ENCODE measurements at regions not wholly inside any gene's neighbourhood (a gene's known extent, or its start where the extent isn't known, plus 50 kb on each side); places are given as distances from the start of the nearest gene placed in this dataset.
"Not testable (repeated sequence)": the region's sequence is repeated elsewhere in the genome, so short reads cannot be mapped to it uniquely, and the experiment has no call there.

DNA sequence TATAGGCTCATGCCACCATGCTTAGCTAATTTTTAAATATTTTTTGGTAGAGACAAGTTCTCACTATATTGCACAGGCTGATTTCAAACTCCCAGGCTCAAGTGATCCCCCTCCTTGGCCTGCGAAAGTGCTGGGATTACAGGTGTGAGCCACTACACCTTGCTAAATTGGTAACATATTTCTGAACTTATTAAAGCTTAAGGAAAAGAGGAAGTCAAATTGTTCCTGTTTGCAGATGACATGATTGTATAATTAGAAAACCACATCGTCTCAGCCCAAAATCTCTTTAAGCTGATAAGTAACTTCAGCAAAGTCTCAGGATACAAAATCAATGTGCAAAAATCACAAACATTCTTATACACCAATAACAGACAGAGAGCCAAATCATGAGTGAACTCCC, 248.3 kb upstream of the KITLG start:
- not testable (repeated sequence) for DNase-seq (ENCODE audit: low spot score)

DNA sequence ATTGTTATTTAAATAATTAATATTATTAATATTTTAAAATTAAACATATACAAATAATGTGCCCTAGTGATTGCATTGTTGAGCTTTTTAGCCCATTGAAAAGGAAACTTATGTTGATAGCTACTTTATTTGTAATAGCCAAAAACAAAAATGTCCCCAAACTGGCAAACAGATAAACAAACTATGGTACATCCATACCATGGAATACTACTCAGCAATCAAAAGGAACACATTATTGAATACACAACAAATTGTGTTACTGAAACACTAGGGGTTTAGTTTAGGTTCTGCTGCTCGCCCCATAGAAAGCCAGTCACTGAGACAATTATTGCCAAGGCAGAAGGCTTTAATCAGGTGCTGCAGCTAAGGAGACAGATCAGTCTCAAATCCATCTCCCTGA, 239.7 kb upstream of the KITLG start:
- no peak for DNase-seq (ENCODE audit: low spot score)

DNA sequence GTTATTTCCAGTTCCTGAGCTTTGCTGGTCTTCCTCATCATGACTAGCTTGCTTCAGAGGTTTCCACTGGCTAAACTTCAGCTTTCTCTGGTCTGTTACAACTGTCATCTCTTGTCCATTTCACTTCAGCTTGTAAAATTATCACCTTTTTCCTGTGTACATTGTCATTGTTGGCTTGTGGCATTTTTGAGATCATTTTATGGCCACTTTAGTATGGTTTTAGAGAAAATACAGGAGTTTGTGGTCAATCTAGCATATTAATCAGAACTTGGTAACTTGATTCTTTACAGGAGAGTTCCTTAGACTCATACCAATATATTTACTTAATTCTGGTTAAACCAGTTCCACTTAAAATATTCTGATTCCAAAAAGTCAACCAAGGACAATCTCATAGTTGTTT, 235.9 kb upstream of the KITLG start:
- no peak for DNase-seq (ENCODE audit: low spot score)

DNA sequence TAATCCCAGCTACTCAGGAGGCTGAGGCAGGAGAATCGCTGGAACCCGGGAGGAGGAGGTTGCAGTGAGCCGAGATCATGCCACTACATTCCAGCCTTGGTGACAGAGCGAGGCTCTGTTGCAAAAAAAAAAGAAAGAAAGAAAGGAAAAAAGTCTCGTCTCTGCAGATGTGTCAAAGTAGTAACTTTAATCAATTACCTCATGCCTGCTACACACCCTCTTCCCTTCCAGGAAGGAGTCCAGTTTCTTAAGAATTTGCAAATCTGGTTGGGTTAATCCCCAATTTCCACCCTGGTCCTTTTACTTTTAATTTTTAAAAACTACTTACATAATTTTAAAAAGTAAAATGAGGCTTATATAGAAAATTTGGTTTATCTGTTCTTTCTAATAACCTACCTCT, 234.5 kb upstream of the KITLG start:
- no peak for DNase-seq (ENCODE audit: low spot score)

DNA sequence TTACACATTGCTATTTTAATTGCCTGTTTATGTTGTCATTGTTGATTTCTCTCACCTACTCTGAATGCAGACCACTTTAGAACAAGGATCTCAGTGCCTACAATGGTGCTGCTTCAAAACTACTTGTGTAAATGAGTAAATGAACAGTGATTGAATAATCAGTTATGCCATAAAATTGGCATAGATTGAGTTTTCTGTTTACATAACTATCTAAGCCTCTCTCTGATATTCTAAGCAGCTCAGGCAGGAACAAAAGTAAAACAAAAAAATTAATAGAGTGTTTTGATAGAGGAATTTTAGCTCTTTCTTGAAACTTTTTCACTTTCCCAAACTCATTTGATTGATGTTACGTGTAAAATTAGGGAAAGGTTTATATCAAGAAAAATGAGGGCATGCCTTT, 232.3 kb upstream of the KITLG start:
- no peak for DNase-seq (ENCODE audit: low spot score)

DNA sequence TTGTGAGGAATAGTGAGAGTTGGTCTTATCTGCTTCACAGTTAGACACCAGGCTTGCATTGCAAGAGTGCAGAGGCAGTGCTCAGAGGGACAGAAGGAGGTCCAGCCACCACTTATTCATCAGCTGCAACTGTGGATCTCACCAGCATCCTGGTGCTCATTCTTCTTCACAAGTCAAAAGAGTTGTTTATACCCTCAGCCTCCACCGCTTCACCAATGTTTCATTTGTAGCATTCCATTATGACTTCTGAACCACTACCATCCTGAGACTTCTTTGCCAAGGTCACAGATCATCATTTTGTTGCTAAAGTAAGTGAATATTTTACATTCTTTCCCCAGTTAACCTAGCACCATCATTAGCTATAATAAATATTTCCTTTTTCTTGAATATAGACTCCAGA, 230.5 kb upstream of the KITLG start:
- peak; percentile 14 for DNase-seq (ENCODE audit: low spot score)

DNA sequence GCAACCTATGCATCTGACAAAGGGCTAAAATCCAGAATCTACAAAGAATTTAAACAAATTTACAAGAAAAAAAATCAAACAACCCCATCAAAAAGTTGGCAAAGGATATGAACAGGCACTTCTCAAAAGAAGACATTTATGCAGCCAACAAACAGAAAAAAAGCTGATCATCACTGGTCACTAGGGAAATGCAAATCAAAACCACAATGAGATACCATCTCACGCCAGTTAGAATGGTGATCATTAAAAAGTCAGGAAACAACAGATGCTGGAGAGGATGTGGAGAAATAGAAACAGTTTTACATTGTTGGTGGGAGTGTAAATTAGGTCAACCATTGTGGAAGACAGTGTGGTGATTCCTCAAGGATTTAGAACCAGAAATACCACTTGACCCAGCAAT, 229.6 kb upstream of the KITLG start:
- not testable (repeated sequence) for DNase-seq (ENCODE audit: low spot score)

DNA sequence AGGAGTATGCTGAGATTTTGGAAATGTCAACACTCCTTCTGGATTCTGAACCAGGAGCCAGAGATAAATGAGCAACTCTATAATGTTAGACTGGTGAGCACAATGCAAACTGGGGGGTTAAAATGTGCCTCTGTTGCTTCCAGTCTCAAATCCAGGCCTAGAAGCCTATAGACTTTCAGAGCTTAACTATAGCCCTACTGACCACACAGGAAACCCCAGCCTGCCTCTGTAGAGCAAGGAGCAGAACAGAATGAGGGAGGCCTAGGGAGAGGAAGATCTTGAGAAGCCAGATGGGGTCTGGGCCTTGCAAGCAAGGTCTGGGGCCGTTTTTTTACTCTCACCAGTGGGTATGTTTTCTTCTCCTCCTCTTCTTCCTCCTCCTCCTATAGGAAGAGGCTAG, 225.4 kb upstream of the KITLG start:
- peak; percentile 15 for DNase-seq (ENCODE audit: low spot score)

DNA sequence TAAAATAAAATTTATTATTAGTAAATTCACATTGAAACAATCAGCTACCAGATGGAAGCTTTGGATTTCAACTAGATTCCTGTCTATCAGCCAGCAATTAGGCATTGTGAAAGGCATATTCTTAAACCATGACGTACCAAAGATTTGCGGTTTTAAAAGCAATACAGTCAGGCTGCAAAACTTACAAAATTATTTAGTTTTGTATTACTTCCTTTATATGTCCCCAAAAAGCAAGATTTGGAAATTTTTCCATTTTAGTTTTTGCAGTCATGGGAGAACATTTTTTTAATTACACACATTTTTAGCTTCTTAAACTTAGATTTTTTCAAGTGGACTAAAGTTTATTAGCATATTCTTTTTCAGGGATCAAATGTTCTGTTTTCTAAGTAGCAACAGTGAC, 225.0 kb upstream of the KITLG start:
- DNase-seq (ENCODE audit: low spot score): peak; percentile 29

DNA sequence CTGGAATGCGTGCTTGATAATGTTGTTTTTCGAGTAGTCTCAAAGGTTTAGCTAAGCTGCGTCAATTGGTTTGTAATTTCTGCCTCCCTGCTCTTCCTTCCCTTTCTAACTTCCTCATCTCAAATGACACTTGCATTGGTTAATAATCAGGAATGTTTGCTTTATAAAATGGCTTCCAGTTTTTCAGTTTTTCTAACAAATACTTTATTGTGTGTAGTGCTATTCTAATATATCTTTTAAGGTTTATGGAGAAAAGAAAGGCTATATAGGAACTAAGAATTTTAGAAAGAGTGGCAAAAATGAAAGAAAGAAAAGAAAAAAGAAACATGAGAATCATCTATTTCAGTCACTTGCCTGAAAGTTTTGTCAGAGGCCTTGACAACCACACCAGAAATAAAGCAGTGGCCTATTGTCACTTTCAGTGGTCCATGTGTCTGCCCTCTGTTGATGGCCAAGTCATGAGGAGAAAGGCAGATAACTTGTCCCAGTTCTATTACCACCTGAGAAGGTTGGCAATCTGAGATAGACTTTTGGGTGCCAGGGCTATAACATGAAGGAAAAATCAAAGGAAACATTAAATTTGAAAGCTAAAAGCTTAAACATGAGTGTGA, 221.9 kb upstream of the KITLG start:
- no peak for DNase-seq (ENCODE audit: low spot score)

DNA sequence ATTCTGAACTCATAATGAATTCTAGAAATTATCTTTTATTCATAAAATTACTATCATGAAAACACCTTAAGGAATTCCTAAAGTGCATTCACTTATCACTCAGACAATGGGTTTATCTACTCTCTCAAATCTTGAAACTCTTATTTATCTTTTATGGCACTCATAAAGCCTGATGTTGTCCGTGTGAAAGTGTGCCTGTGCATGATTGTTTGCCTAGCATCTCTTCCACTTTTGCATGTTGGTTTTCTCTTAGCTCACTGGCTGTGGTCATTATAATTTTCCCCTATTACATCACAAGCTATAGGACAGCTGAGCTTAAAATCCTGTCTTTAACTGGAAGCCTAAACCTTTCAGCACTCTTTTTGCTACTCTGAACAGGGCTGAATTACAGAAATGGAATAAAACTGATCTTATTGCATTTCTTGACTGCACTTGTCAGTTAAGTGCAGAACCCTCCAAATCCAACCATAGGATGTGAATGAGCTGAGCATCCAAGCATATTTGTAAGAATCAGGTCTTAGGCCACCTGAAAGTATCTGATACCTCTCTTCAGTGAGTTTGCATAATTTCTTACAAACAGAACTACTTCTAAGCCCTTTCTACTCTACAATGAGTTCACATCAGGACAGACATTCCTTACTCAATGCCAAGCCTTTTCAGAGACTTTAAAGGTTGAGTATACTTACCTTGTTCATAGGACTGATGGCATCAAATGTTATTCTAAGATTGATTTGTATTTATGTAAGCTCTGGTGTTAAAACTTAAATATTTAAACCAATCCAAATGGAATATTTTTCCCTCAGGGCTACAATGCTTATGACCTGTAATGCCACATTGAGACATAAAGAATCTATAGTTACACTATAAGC, 221.2 kb upstream of the KITLG start:
- DNase-seq (ENCODE audit: low spot score): no peak

DNA sequence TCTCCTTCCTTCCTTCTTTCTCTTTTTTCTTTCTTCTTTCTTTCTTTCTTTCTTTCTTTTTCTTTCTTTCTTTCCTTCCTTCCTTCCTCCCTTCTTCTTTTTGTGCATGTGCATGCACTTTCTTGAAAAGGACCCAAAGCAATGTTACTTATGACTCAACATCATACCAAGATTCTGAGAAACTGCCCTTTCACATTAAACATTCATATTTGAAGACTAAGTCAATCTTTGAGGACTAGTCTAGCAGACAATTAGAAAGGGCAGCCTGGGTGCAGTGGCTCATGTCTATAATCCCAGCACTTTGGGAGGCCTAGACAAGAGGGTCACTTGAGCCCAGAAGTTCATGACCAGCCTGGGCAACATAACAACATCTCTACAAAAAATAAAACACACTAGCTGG, 212.8 kb upstream of the KITLG start:
- DNase-seq (ENCODE audit: low spot score): peak; percentile 24

DNA sequence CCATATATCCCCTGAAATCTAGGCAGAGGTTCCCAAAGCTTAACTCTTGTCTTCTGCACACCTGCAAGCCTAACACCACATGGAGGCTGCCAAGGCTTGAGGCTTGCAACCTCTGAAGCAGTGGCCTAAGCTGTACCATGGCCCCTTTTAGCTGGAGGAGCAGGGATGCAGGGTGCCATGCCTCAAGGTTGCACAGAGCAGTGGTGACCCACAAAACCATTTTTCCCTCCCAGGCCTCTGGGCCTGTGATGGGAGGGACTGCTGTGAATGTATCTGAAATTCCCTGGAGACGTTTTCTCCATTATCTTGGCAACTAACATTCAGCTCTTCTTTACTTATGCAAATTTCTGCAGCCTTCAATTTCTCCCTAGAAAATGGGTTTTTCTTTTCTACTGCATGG, 210.0 kb upstream of the KITLG start:
- no peak for DNase-seq (ENCODE audit: low spot score)

DNA sequence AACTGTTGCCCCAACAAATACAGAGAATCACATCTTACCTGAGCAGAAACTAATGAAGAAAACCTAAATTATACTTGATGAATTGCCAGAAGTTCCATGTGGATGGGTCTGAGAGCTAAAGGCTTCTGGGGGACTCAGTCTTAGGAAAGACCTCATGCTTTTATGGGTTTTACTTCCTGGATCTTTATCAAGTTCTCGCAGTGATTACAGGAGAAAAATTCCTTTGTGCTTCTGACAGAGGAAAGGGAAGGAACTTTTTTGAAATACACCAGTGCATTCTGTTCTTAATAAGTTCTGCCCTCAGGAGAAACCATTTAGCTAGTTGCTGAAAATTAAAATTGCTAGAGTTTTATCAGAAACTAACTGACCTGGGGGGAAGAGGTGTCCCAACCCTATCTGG, 203.9 kb upstream of the KITLG start:
- no peak for DNase-seq (ENCODE audit: low spot score)

DNA sequence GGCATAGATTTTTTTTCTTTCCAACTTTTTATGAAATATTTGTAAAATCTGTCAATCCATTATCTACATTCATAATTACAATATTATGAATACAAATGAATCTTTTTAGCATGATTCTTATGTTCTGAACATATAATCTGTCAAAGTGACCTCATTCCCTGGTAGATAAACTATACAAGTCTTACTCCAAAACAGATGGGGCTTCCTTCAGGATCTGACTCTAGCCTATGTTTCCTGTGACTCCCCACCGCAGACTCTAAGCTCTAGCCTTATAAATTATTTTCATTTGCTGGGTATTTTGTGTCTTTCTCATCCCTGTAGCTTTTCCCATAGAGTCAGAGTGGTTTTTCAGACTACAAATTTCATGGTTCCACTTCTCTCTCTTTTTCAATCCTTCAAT, 202.1 kb upstream of the KITLG start:
- DNase-seq (ENCODE audit: low spot score): no peak

DNA sequence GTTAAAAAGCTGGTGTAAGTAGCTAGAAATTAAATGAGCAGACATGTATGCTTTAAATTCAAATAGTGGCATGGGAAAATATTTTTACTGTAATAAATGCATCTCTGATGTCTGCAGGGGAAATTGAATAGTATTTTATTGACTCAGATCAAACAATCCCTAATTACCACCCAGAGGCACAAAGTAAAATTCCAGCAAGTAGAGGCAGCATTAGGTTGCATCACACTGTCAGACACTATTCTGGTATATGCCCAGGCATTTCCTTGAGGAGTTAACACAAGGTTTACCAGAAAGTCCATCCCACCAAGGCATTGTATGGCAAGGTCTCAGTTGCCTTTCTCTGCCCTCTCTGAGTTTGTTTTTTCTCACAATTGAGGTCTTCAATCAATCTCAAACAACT, 201.6 kb upstream of the KITLG start:
- no peak for DNase-seq (ENCODE audit: low spot score)

DNA sequence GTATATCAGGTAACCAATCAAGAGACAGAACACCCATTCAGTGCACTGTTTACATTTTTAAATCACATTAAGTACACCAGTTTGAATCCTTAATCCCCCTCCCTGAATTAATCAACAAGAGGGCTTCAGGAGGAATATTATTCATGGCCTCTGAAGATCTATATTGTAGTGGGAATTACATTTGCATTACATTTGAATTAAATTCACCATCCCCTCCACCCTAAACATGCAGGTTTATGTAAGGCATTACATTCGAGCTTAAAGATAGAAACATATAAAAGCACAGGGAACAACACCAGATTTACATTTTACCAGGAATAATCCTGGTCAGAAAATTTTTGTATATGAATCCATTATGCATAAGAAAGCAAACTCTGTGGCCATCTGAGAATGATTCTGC, 197.8 kb upstream of the KITLG start:
- DNase-seq (ENCODE audit: low spot score): no peak

DNA sequence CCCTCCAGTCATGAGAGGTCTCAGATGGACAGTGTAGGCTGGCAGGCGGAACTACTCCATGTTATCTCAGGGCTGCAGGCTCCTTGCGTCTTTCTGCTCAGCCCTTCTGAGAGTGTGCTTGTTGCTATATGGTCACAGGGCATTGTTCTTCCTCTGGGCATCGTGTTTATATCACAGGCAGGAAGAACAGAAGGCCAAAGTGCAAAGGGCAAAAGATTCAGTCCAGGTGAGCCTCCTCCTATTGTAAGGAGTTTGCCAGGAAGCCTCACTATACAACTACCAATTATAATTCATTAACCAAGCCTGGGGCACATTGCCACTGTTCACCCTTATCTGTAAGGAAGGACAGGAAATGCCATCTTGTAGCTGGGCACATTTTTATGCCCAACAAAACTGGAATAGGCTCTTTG, 195.5 kb upstream of the KITLG start:
- DNase-seq (ENCODE audit: low spot score): no peak

DNA sequence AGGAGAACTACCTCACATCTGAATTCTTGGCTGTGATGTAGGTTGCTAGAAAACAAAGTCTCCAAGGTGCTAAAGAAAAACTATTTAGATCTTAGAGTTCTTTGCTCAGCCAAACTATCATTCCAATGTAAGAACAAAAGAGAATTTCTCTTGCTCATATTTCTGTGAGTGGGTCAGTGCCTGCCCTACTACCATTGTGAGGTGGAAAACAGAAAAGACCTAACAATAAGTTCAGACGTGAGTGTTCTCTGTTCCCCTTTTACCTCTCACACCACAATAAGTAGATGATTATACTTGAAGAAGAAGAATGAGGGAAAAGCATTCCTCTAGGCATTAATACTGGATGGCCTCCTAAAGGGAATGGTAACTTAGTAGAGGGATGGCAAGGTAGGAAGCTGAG, 187.4 kb upstream of the KITLG start:
- DNase-seq (ENCODE audit: low spot score): no peak

DNA sequence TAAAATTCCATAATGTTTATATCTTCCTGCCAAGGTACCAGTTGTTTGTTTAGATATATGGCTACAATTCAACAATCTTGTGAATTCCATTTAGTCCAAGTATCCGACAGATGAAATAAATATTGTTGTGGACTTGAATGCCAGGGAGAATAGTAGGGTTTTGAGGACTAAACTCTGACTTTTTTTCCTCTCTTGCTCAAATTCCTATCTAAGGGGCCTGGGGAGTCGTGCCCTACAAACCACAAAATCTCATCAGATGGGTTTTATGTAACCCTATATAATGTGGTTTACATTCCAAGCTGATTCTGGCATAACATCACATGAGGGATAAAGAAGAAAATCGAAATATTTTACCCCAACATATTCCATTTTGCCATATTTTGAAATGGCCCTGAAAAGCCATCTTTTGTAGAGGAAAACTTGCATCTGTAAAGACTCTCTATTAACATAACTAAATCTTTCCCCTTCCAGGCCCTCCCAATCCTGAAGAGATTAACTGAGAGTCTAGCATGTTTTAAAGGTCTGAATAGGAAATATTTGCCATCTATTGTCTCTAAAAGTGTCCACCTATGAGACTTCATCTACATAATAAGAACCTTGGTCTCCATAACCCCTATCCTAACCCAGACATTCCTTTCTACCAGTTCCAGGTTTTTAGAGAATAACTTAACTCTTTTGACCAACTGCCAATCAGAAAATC, 184.7 kb upstream of the KITLG start:
- DNase-seq (ENCODE audit: low spot score): no peak

DNA sequence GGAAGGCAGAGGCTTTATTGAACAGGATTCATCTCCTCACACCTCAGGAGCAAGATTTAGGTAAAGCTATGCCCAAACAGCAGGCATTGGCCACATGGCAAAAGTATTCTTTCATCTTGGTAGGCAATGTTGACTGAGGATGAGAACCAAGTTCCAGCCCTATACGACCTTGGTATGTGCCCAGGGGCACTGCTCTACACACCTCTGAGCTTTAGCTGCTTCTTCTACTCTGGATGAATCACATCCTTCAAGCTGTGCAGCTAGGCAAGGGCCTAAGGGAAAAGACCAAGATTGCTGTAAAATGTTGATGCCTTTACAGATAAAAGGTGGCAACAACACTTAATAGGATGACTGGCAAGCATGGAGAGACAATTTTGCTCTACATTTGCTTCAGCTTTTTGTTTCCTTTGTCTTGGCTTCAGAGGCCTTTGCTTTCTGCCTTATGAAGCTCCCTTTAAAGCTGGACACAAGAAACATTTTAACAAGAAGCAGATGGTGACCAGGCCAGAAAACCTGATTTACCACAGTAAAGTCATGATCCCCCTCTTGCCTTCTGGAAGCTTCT, 183.3 kb upstream of the KITLG start:
- DNase-seq (ENCODE audit: low spot score): no peak

DNA sequence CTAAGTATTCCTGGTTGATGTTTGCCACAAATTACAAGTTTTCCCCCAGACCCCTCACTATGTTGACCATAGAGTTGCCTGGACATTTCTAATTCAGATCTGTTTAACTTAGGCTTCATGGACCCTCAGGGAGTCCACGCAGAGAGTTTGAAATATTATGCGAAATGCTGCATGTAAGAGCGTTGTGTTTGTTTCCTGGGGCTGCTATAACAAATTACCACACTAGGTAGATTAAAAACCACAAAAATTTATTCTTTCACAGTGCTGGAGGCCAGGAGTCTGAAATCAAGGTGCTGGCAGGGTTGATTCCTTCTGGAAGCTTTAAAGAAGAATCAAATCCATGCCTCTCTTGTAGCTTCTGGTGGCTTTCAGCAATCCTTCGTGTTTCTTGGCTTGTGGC, 177.9 kb upstream of the KITLG start:
- DNase-seq (ENCODE audit: low spot score): no peak

DNA sequence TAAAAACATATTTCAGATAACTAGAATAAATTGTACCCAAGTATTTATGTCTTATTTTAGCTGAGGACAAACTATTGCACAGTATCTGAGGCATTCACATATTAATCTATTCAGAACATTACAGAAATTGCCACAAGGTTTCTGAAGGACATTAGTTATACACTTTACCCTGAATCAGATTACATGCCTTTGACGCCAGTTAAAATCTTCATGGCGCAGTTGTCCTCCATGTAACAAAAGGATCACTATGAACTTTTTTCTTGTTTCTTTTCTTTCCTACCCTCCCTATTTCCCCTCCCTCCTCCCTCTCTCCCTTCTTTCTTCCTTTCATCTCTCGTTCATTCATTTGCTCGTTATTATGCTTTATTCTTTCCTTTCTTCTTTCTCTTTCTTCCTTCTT, 176.6 kb upstream of the KITLG start:
- DNase-seq (ENCODE audit: low spot score): no peak

Data from AG08396 (cell line).